ENCODE measurements at regions not wholly inside any gene's neighbourhood (a gene's known extent, or its start where the extent isn't known, plus 50 kb on each side); places are given as distances from the start of the nearest gene placed in this dataset.

DNA sequence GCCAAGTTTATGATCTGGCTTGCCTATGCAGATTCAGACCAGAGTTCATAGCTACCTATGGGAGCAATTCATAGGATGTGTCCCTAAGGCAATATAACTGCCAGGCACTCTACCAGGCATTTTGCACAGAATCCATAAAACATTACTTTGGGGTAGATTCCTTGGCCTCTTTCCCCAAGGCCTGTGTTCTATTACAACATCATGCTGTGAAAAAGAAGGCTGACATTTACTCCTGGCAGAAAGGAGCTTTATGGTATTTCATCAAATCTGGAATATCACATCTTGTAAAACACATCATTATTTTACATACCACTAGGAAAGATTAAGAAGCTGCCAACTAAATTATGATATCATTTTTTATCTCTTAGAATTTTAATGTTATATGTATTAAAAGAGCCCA is 287.0 kb upstream of the MARCKS start:
- TF ChIP-seq, protein P1, sequence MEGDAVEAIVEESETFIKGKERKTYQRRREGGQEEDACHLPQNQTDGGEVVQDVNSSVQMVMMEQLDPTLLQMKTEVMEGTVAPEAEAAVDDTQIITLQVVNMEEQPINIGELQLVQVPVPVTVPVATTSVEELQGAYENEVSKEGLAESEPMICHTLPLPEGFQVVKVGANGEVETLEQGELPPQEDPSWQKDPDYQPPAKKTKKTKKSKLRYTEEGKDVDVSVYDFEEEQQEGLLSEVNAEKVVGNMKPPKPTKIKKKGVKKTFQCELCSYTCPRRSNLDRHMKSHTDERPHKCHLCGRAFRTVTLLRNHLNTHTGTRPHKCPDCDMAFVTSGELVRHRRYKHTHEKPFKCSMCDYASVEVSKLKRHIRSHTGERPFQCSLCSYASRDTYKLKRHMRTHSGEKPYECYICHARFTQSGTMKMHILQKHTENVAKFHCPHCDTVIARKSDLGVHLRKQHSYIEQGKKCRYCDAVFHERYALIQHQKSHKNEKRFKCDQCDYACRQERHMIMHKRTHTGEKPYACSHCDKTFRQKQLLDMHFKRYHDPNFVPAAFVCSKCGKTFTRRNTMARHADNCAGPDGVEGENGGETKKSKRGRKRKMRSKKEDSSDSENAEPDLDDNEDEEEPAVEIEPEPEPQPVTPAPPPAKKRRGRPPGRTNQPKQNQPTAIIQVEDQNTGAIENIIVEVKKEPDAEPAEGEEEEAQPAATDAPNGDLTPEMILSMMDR (IDR thresholded peaks at IDR 0.05; ENCODE audit: low read length) = no peak
- TF ChIP-seq EZH2phosphoT487 (IDR thresholded peaks at IDR 0.05; ENCODE audit: low read length) (no peak), EZH2 (optimal IDR thresholded peaks at IDR 0.05; ENCODE audit: low read depth, low read length) (no peak)

Data from MM.1S (cell line).